Islet precursor cell (in vitro differentiated cells): ENCODE measurements at regions not wholly inside any gene's neighbourhood (a gene's known extent, or its start where the extent isn't known, plus 50 kb on each side); places are given as distances from the start of the nearest gene placed in this dataset.
"Not testable (repeated sequence)": the region's sequence is repeated elsewhere in the genome, so short reads cannot be mapped to it uniquely, and the experiment has no call there.

Experiments
- DNase-seq: peaks from one replicate; pipeline ENCODE4 v3.0.0-alpha.2; 2018

DNA sequence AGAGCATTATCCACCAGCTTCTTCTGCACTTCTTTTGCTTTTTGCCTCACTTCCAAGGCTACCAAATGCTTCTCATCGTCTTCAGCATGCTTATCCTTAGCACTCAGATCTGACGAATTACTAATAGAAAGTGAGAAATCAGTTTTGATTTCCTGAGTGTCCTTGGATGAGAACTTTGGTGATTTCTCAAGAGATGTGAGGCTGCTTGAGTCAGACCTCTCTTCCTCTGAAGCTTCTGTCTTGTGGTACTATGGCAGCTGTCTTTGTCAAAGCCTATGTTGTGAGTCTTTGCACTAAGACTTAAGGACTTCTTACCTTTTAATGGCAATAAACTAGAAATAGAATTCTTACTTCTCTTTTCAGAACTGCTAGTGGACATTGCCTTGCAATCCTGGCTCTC, 169.9 kb downstream of the CPE start:
- no peak for DNase-seq

DNA sequence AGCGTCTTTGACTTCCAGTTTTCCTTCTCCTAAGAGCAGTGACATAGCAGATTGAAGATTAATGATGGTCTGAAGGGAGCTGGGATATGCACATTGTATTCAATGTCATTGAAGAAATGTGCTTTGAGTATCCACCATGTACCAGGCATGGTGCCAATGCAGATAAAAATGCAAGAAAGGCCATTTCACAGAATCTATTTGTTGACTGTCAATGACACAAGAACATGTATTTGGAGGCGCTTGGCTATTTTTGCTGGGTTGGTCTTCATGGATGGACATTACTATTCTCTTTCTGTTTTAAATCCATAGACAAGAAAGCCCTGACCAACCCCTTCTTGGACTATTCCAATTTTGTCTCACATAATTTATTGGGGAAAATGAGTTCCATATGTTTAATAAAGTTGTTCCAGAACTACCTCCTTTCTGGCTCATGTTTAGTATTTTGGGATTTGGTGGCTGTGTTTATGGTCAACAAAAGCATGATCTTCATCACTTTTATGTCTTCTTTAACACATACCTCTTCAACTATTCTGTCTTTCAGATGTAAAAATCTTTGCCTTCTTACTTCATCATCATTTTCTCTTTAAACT, 174.5 kb downstream of the CPE start:
- no peak for DNase-seq

DNA sequence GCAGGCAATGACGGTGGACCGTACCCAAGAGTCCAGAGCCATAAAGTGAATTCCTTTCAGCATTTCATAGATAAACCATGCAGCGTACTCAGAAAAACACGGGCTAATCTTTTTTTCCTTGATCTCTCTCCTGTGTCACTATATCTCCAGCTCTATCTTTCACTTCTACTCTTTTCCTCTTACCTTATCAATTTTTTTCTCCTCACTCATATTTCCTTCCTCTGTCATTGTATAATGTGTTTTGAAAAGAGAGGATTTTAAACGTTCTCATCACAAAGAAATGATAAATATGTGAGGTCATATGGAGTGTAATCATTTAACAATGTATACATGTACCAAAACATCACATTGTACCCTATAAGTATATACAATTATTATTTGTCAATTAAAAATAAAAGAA, 176.5 kb downstream of the CPE start:
- no peak for DNase-seq

DNA sequence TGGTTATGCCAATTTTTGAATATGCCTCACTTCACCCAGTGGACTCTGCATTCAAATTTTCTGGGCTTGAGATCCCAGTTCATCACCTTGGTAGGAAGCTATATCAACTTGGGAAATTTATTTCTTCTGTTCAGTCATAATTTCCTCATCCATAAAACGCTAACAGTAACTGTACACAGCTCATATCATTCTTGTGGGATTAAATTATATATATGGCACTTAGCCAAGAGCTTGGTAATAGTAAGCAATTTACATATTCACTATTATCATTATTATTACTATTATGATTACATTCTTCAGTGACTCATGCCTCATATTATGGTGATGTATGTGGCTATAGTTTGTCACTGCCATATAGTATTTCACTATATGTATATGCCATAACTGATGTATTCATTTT, 177.6 kb downstream of the CPE start:
- DNase-seq = no peak

DNA sequence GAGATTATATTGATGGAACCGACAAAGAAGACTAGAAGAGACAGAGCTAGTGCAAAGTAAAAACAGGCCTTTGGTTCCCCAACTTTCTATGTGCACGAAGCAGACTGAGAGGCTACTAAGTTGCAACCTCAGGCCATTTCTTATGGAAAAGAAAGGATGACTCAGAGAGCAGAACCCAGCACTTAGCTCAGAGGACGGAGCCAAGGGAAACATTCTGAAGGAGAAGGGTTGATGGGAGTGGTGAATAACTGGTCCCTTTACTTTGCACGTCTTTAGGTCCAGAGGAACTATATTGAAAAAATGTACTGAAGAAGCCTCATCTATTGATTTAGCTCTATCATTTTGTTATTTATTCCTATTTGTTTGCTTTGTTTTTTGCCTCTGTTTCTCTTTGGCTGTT, 182.1 kb downstream of the CPE start:
- no peak for DNase-seq

DNA sequence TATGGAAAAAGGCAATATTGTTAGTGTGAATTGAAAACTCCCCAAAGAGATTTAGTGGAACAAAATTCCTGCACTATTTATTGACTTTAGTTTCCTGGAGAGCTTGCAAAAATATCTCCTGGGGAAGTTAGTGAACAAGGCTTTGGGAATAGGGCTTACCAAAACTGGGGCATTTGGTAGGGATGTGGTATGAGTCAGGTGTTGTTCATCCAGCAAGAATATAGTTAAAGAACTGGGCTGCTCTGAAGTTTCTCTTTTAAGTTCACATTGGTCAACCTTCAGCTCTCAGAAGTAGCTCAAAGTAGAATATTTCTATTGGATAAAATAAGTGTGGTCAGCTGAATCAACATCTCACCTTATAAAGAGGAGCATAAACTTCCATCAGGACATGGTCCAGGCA, 185.0 kb downstream of the CPE start:
- no peak for DNase-seq

DNA sequence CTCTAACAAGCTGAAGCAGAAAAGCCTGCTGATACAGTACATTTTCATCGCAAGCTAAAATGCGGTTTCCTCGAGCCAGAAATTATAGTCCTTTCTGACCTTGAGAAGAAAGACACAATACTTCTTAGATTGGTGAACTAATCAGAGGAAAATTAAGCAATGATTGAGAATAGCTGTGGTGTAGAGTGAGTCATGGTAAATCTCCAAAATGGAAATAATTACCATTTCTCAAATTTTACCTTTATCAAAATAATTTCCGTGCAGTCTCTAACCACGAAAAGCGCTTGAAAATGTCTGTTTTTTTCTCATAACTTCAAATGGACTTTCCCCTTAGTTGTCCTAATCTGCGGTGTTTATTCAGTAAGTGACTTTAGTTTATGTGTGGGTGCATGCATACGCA, 190.2 kb downstream of the CPE start:
- no peak for DNase-seq

DNA sequence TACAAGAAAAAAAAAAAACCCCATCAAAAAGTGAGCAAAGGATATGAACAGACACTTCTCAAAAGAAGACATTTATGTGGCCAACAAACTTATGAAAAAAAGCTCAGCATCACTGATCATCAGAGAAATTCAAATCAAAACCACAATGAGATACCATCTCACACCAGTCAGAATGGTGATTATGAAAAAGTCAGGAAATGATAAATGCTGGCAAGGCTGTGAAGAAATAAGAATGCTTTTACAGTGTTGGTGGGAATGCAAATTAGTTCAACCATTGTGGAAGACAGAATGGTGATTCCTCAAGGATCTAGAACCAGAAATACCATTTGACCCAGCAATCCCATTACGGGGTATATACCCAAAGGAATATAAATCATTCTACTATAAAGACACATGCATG, 192.7 kb downstream of the CPE start:
- DNase-seq = not testable (repeated sequence)

DNA sequence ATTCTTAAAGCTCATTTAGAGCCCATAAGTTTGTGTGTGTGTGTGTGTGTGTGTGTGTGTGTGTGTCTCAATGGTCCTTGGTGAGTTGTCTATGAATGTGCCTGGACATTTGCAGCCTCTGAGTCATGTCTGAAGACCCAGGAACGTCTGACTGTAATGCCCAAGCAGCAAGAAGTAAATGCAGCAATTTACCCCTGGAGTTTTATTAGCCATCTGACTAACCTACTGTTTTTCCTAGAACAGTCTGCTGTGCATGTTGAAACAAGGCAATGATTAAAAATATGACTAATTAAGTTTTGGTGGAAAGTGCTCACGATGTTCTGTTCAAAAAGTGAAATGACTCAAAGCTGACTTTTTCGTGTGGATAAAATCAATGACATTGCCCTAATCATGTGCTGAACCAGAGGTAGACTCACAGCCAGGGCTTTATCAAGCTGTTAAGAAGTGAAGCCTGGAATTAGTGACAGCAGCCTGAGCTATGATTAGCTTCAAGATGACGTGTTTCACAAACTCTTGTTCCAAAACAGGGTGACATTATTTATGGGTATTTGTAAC, 201.6 kb downstream of the CPE start:
- DNase-seq = peak; percentile 97

DNA sequence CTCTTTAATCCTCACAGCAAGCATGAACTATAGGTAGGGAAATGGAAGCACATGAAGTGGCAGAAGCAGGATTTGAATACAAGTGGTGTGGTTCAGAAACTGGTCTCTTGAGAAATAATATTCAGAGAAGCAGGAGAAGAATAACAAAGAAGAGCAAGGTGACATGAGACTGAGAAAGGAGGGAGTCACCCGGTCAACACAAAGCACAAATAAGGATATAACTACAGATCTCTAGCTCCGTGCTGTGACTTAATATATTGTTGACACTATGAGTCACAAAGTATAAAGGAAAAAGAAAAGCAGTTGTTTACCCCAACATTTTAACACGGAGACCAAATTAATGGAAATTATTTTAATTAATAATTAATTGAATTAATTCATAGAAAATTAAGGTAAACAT, 204.5 kb downstream of the CPE start:
- DNase-seq = no peak

DNA sequence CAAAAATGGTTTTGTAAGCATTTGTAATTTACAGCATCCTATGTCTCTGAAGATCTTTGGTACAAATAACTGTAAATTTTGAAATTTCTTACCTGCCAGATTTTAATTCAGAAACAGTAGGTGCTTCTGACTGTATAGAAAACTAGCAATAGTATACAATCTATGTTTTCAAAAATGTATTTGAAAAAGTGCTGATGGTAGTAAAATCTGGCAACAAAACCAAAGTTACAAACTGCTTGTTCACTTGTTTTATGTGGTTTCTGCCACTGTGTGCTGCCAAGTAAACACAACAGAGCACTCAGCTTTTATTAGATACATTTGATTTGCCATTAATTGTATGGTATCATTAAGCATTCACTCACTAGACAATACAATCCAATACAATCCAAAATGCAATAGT, 206.1 kb downstream of the CPE start:
- no peak for DNase-seq

DNA sequence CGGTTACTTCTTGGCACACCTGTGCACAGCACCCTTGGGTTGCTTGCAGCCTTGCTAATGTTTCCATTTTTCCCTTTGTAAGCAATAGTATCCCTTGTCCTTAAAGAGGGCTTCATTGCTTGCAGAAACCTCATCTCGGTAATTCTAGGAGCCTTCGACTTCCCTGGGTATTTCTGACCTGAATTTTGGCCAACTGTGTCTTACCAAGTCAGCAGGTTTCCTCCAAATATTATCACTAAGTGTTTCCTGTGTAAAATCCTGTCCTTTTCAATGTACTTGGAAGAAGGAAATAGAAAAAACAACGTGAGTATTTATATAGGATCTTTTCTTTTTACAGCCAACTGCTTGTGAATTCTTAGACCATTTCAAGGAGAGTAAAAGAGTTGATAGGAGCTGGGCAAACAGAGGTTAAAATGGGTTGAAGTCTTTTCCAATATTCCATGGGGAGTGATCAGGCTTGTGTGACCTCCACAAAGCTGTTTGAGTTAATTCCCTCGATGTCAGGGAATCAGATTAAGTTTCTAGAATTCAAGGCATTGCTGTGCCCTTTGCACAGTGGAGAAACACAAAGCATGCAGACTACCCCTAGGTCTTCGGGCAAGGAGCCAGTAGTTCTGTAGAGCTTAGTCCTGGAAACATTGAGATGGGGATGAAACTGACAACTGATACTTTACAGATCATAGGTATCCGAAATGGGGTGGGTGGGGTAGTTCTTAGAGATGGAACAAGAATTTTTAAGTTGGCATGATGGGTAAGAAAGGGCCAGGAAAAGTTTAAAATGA, 209.9 kb downstream of the CPE start:
- no peak for DNase-seq

DNA sequence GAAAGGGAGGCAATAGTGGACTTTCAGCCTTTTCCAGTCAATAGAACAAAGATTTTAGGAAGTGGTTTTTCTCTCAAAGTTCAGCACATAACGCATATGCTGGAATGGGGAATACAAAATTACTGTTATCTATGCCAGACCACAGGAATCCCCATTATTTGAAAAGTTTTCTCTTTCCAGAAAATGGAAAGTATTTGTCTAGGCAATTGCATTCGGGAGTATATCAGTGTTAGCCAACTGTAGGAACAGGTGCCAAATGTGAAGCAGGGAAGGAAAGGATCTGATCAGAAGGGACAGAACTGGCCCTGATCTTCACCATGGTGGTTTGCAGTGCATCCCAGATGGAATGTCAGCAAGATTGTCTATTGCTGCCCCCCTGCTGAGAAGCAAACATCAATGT, 213.6 kb downstream of the CPE start:
- DNase-seq = no peak

DNA sequence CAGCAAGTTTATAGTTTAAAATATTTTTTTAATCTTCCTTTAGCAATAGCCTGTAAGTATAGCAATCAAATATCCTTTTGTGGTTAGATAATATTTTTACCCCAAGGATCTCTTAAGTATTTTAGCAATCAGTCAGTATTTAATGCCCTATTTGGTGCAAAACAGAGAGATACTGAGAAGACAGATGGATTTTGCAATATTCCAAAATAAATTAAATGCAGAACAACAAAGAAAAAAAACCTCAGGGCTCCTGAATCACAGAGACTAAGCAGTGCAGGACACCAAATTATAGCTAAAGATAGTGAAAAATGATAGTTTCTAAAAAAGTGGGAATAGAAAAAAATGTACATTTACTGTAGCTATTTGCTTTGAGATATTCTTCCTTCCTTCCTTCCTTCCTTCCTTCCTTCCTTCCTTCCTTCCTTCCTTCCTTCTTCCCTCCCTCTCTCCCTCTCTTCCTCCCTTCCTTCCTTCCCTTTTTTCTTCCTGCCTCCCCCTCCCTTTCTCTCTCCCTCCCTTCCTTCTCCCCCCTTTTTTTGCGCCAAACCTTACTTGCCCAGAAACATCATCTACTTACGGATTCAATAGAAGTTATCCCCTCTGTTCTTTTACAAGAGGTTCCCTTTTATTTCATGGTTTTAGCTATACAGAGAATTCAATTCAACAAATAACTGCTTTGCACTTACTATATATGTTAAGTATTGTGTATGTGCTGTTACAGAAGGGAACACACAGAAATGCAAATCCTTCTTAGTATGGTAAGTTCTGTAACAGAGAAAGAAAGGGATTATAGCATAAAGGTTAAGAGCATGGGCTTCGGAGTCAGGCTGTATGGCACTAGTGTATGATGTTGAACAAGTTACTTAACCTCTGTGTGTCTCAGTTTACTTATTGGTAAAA, 219.0 kb downstream of the CPE start:
- DNase-seq = no peak

DNA sequence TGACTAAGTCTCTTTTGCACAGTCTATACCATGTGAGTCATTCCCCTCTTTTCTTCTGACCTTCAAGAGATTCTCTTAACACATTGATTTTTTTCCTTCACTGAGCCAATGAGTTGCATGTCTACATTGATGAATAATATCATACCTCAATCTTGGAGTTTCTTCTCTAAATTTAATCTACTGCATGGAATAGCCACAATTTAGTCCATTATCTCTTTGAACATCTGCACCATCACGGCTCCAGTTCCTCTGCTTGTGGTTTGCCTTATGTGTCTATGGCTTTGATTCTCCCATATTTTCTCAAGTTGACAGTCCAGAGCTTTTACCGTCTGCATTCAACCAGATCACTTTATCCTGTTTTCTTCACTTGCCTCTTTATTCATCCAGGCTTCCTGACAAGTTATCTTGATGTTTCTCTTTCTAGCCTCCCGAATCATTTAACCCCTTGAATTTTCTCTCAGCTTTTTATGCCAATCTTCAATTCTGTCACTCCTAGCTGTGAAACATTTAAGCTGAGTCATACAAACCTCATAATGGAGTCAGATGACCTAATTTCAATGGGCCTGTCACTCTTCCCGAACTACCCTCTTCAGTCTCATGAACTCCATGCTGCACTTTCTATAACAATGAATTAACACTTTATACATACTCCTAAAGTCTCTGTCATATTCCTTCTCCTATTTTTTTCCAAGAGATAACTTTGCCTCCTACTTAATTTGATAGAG, 222.3 kb downstream of the CPE start:
- no peak for DNase-seq

DNA sequence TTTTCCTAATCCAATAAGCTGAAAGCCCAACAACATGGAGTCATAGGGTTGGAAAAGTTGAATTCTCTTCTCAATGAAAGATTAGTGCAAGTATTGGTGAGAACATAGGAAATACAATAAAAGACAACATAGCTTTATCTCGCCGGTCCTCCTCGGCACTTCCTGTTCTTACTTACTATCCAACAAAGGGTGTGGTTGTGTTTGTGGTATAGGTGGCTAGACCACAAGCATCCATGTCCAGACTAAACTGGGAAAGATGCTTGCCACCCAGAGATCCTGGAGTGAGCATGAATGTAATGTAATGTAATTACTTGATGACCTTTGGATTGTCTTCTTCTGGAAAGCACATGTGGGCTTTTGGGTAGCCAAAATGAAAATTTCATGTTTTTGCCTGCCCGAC, 223.8 kb downstream of the CPE start:
- DNase-seq = no peak

DNA sequence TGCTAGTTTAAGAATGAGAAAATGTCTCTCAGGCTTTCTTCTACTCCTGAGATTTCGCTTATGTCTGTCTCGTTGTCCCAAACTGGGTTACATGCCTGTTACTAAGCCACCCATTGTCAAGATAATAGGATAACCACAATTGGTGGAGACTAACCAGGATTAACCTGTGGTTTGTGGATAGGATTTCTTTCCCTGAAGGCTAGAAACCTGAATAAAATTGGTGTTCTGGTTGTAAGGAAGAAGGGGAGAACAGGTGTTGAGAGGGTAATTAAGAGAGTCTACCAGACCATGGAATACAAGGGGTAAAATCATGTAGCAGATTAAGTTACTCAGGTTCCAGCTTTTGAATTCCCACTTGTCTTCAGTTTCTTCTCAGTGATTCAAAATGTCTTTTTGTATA, 225.4 kb downstream of the CPE start:
- DNase-seq = no peak

DNA sequence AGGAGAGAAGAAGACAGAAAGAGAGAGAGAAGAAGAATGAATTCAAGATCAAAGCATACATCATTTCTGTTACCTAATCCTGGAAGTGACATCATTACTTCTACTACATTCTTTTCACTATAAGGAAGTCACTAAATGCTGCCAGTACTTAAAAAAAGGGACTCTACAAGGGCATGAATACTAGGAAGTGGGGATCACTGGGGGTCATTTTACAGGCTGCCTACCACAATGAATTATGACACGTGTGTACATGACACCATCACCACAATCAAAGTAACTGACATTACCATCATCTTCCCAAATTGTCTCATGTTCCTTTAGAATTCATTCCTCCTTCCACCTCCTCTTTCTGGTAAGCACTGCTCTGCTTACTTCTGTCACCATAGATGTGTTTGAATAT, 227.0 kb downstream of the CPE start:
- DNase-seq = no peak

DNA sequence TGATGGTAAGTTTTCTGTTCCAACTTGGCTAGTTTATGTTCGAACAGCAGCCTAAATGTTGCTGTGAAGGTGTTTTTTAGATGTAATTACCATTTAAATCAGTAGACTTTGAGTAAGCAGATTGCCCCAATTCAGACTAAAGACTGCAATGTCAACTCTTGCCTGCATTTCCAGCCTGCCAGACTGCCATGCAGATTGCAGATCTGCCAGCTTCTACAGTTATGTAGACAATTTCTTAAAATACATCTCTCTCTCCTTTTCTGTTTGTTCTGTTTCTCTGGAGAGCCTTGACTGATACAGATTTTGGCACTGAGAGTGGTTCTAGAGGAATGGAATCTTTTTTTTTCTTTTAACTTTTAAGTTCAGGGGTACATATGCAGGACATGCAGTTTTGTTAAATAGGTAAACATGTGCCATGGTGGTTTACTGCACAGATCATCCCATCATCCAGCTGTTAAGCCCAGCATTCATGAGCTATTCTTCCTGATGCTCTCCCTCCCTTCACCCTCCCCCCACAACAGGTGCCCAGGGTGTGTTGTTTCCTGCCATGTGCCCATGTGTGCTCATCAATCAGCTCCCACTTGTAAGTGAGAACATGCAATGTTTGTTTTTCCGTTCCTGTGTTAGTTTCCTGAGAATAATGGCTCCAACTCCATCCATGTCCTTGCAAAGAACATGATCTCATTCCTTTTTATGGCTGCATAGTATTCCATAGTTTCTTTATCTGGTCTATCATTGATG, 227.8 kb downstream of the CPE start:
- no peak for DNase-seq

DNA sequence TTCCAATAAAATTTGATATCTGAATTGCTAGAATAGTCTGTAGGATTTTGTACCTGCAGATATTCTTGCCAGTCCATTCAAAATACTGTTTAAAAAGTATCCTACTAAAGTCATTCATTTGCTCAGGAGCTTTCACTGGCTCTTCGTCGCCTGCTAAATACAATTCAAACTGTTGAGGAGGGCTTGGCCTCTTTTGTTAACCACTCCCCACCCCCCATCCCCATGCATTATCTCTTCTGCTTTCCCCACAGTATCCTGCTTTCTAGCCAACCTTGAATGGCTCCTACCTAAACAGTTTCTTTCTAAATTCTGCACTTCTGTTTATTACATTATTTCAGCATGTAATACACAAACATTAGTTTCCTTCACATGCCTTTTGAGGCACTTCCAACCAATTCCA, 230.8 kb downstream of the CPE start:
- DNase-seq = no peak

DNA sequence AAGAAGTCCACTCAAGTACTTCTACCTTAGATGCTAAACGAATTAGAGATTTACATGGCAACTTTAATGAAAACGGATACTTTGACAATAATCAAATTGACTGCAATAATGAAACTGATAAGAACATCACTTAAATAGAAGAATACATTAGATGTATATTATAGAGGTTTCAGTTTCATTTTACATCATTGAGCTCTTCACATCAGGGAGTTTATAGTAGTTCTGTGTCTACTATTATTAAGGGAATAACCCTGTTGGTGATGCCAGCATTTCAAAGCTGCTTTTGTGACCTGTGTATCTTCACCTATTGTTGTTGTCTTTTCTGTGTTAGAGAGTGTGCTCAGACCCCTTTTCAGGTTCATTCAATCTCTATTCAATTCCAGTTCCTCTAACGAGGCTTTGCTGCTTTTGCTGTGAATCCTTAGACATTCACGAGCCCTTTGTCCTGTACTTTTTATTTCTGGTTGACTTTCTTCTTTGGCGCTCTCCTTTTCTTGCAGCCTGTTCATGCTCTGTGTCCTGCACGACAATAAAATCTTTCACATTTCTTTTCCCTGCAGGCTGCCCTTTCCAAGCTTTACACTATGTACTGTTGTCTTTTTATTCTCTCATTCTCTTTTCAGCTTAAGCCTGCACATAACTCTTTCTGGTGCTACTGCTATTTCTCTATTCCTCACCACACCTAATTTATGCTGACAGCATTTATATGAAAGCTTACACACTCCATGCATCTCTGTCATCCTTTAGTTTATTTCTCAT, 232.1 kb downstream of the CPE start:
- DNase-seq = no peak
